H1 (cell line): ENCODE measurements at regions not wholly inside any gene's neighbourhood (a gene's known extent, or its start where the extent isn't known, plus 50 kb on each side); places are given as distances from the start of the nearest gene placed in this dataset.

Experiments
- CTCF ChIA-PET: fragments of 300-600 bp; sonication (Branson Sonifier 250); formaldehyde crosslinking; loops from one replicate; lab custom pipeline; 2021; ENCODE audit not compliant: partially characterized antibody; lab: Charles Lee
- POLR2A ChIA-PET: fragments of 300-600 bp; sonication (Branson Sonifier 250); formaldehyde crosslinking; loops from one replicate; lab custom pipeline; 2021; ENCODE audit warnings: inconsistent platforms; ENCODE audit not compliant: partially characterized antibody; lab: Charles Lee
- DNase-seq, 2 experiments: peaks; one replicate each; pipeline versions ENCODE4 v3.0.0 to v3.0.0-alpha.2; 2010 to 2022; ENCODE audit warnings: low spot score in 2 of 2, low read depth in 1 of 2, mixed read lengths in 1 of 2
- FAIRE-seq: peaks from 2 replicates; lab custom pipeline; 2011; peaks lifted over from hg19 to GRCh38; lab: Jason Lieb, UNC
- H2AFZ ChIP-seq: 2 replicates; pipeline ENCODE4 v1.8.1; 2012; ENCODE audit warnings: low read length, inconsistent platforms
- H2AK5ac ChIP-seq: 2 replicates; pipeline ENCODE4 v1.6.1; 2013; ENCODE audit warnings: low read depth, low read length
- H2BK120ac ChIP-seq: replicated peaks from 2 replicates; pipeline ENCODE3; 2013; ENCODE audit warnings: low read depth, low read length, inconsistent platforms
- H2BK12ac ChIP-seq: 2 replicates; pipeline ENCODE4 v1.6.1; 2013; ENCODE audit warnings: low read depth, low read length
- H2BK15ac ChIP-seq: 2 replicates; pipeline ENCODE4 v1.6.1; 2013; ENCODE audit warnings: low read length
- H2BK20ac ChIP-seq: 2 replicates; pipeline ENCODE4 v1.6.1; 2013; ENCODE audit warnings: low read length
- H2BK5ac ChIP-seq: 2 replicates; pipeline ENCODE4 v1.6.1; 2013; ENCODE audit warnings: low read depth, low read length
- H3K14ac ChIP-seq: 2 replicates; pipeline ENCODE4 v1.6.1; 2013; ENCODE audit warnings: inconsistent platforms; ENCODE audit not compliant: insufficient read length
- H3K18ac ChIP-seq: 2 replicates; pipeline ENCODE4 v1.6.1; 2013; ENCODE audit warnings: low read length; ENCODE audit errors: extremely low read depth
- H3K23ac ChIP-seq: 2 replicates; pipeline ENCODE4 v1.6.1; 2013; ENCODE audit warnings: inconsistent platforms; ENCODE audit not compliant: insufficient read length
- H3K23me2 ChIP-seq: 2 replicates; pipeline ENCODE4 v1.6.1; 2013; ENCODE audit warnings: low read depth, low read length
- H3K27ac ChIP-seq: 2 replicates; pipeline ENCODE4 v1.6.1; 2011; ENCODE audit warnings: low read depth, low read length, inconsistent platforms
- H3K27me3 ChIP-seq, 4 experiments: replicated peaks in 1 of 4; 1 replicate in 1 of 4; 2 replicates in 3 of 4; pipeline versions ENCODE4 v1.6.1 to v1.8.1; 2011 to 2013; ENCODE audit warnings: low read length in 3 of 4, mild to moderate bottlenecking in 3 of 4, inconsistent platforms in 2 of 4, mixed read lengths in 2 of 4, moderate library complexity in 1 of 4; ENCODE audit not compliant: control insufficient read depth in 3 of 4, insufficient read depth in 3 of 4; ENCODE audit errors: extremely low read depth in 1 of 4
- H3K36me3 ChIP-seq, 4 experiments: 2 replicates each; pipeline versions ENCODE4 v1.6.1 to v1.8.1; 2011 to 2013; ENCODE audit warnings: mild to moderate bottlenecking in 4 of 4, low read length in 3 of 4, moderate library complexity in 2 of 4, control low read depth in 1 of 4, inconsistent platforms in 1 of 4; ENCODE audit not compliant: insufficient read depth in 4 of 4, control insufficient read depth in 2 of 4
- H3K4ac ChIP-seq: replicated peaks from 2 replicates; pipeline ENCODE3; 2013; ENCODE audit warnings: low read length, low read depth, mixed read lengths, inconsistent platforms; ENCODE audit not compliant: insufficient read length
- H3K4me1 ChIP-seq, 4 experiments: replicated peaks in 1 of 4; 1 replicate in 1 of 4; 2 replicates in 3 of 4; pipeline versions ENCODE4 v1.6.1 to v1.8.1; 2011 to 2013; ENCODE audit warnings: low read length in 3 of 4, inconsistent platforms in 2 of 4, mixed read lengths in 1 of 4; ENCODE audit not compliant: insufficient read depth in 4 of 4, control insufficient read depth in 3 of 4
- H3K4me2 ChIP-seq, 2 experiments: 2 replicates each; pipeline versions ENCODE4 v1.6.1 to v1.8.1; 2011 to 2013; ENCODE audit warnings: low read depth in 2 of 2, low read length in 2 of 2, control low read depth in 1 of 2, inconsistent platforms in 1 of 2, mild to moderate bottlenecking in 1 of 2; ENCODE audit not compliant: insufficient read depth in 1 of 2
- H3K4me3 ChIP-seq, 4 experiments: fragments of 200-600, 300-600 bp in 1 of 4; sonication (generic), shearing (Covaris generic), sonication (Bioruptor Twin) in 1 of 4; 2 replicates each; pipeline versions ENCODE4 v1.5.1 to v1.8.1; 2011 to 2016; ENCODE audit warnings: low read length in 4 of 4, low read depth in 3 of 4, control low read depth in 2 of 4, inconsistent platforms in 2 of 4, mild to moderate bottlenecking in 2 of 4, mixed read lengths in 1 of 4, moderate library complexity in 1 of 4; ENCODE audit not compliant: insufficient read depth in 2 of 4; ENCODE audit errors: extremely low read depth in 1 of 4
- H3K56ac ChIP-seq: replicated peaks from 2 replicates; pipeline ENCODE3; 2013; ENCODE audit warnings: low read depth, mild to moderate bottlenecking, mixed read lengths, low read length, inconsistent platforms; ENCODE audit not compliant: insufficient read length
- H3K79me1 ChIP-seq: 2 replicates; pipeline ENCODE4 v1.6.1; 2013; ENCODE audit warnings: low read depth, low read length, control low read depth
- H3K79me2 ChIP-seq, 2 experiments: 2 replicates each; pipeline versions ENCODE4 v1.6.1 to v1.8.1; 2012 to 2013; ENCODE audit warnings: low read length in 2 of 2, mild to moderate bottlenecking in 2 of 2, inconsistent platforms in 1 of 2; ENCODE audit not compliant: insufficient read depth in 2 of 2, control insufficient read depth in 1 of 2
- H3K9ac ChIP-seq, 4 experiments: replicated peaks in 1 of 4; 1 replicate in 1 of 4; 2 replicates in 3 of 4; pipeline versions ENCODE4 v1.6.1 to v1.8.1; 2011 to 2013; ENCODE audit warnings: low read depth in 3 of 4, low read length in 3 of 4, control low read depth in 2 of 4, mild to moderate bottlenecking in 2 of 4, moderate library complexity in 2 of 4, inconsistent platforms in 1 of 4; ENCODE audit errors: extremely low read depth in 1 of 4
- H3K9me3 ChIP-seq, 2 experiments: 2 replicates each; pipeline versions ENCODE4 v1.6.1 to v1.8.1; 2012 to 2013; ENCODE audit warnings: mild to moderate bottlenecking in 2 of 2, moderate library complexity in 2 of 2, control low read depth in 1 of 2, inconsistent platforms in 1 of 2, low read depth in 1 of 2, low read length in 1 of 2, mixed read lengths in 1 of 2; ENCODE audit not compliant: insufficient read depth in 2 of 2
- H4K20me1 ChIP-seq, 2 experiments: replicated peaks in 1 of 2; 2 replicates each; pipeline versions ENCODE3 to v1.8.1; 2011 to 2013; ENCODE audit warnings: inconsistent platforms in 2 of 2, low read length in 2 of 2, mild to moderate bottlenecking in 1 of 2; ENCODE audit not compliant: insufficient read depth in 2 of 2, control insufficient read depth in 1 of 2
- H4K5ac ChIP-seq: 2 replicates; pipeline ENCODE4 v1.6.1; 2013; ENCODE audit warnings: low read length, low read depth, mixed read lengths, inconsistent platforms; ENCODE audit not compliant: insufficient read length
- H4K8ac ChIP-seq: 2 replicates; pipeline ENCODE4 v1.8.0; 2013; ENCODE audit warnings: mild to moderate bottlenecking, moderate library complexity, low read length, inconsistent platforms; ENCODE audit not compliant: insufficient read depth; ENCODE audit errors: extremely low read depth
- H4K91ac ChIP-seq: replicated peaks from 2 replicates; pipeline ENCODE3; 2013; ENCODE audit warnings: low read length, mixed read lengths, inconsistent platforms; ENCODE audit not compliant: insufficient read length
- ATF3 ChIP-seq: IDR thresholded peaks from 2 replicates; pipeline ENCODE4 v1.6.1; 2011; ENCODE audit warnings: low read depth, mild to moderate bottlenecking, low read length; ENCODE audit not compliant: insufficient read depth
- BCL11A ChIP-seq, 2 experiments: IDR thresholded peaks; one replicate each; pipeline ENCODE4 v1.6.1; 2011; ENCODE audit warnings: low read depth in 2 of 2, low read length in 2 of 2, mild to moderate bottlenecking in 2 of 2
- CEBPB ChIP-seq: IDR thresholded peaks from 2 replicates; pipeline ENCODE4 v1.6.1; 2012; ENCODE audit warnings: low read depth, low read length
- CHD1 ChIP-seq: IDR thresholded peaks from 2 replicates; pipeline ENCODE4 v1.6.1; 2012; ENCODE audit warnings: low read depth, low read length, improper control_type of control experiment
- CREB1 ChIP-seq: IDR thresholded peaks from 2 replicates; pipeline ENCODE4 v1.6.1; 2012; ENCODE audit warnings: inconsistent platforms
- E2F6 ChIP-seq: IDR thresholded peaks from 2 replicates; pipeline ENCODE4 v1.6.1; 2012; ENCODE audit warnings: inconsistent platforms
- EGR1 ChIP-seq: IDR thresholded peaks from 2 replicates; pipeline ENCODE4 v1.6.1; 2011; ENCODE audit warnings: low read depth, low read length, borderline replicate concordance
- EP300 ChIP-seq, 2 experiments: IDR thresholded peaks; 1 replicate in 1 of 2; 2 replicates in 1 of 2; pipeline ENCODE4 v1.6.1; 2011 to 2012; ENCODE audit warnings: low read depth in 2 of 2, low read length in 2 of 2, mild to moderate bottlenecking in 2 of 2, borderline replicate concordance in 1 of 2, inconsistent platforms in 1 of 2, moderate library complexity in 1 of 2
- GABPA ChIP-seq: IDR thresholded peaks from 2 replicates; pipeline ENCODE4 v1.6.1; 2011; ENCODE audit warnings: mild to moderate bottlenecking, low read length, moderate library complexity, borderline replicate concordance; ENCODE audit not compliant: insufficient read depth
- HDAC2 ChIP-seq, 2 experiments: fragments of 300-600 bp in 1 of 2; sonication (generic) in 1 of 2; IDR thresholded peaks; 2 replicates each; pipeline ENCODE4 v1.6.1; 2011 to 2012; ENCODE audit warnings: low read depth in 2 of 2, low read length in 2 of 2, mild to moderate bottlenecking in 2 of 2, moderate library complexity in 2 of 2, borderline replicate concordance in 1 of 2, inconsistent platforms in 1 of 2
- KDM5A ChIP-seq: fragments of 200-600 bp; IDR thresholded peaks from 2 replicates; pipeline ENCODE4 v1.7.1; 2012; ENCODE audit warnings: mild to moderate bottlenecking, low read length, inconsistent platforms, mixed read lengths
- MAFK ChIP-seq: IDR thresholded peaks from 2 replicates; pipeline ENCODE4 v1.6.1; 2012; ENCODE audit warnings: low read depth, mild to moderate bottlenecking, improper control_type of control experiment, low read length
- NANOG ChIP-seq: IDR thresholded peaks from 2 replicates; pipeline ENCODE4 v1.6.1; 2011; ENCODE audit warnings: low read length, low read depth, mild to moderate bottlenecking, inconsistent platforms; ENCODE audit not compliant: insufficient read depth, poor library complexity, severe bottlenecking
- WGBS, 2 experiments: shearing (Covaris generic) in 1 of 2; methylation state at CpG; one replicate each; pipeline versions ENCODE4 v1.1.6 to v1.1.7; 2013 to 2015; ENCODE audit warnings: low lambda C conversion rate in 2 of 2, mixed read lengths in 2 of 2, inconsistent platforms in 1 of 2, low coverage in 1 of 2, missing lambda C conversion rate in 1 of 2; ENCODE audit not compliant: insufficient replicate concordance in 2 of 2, insufficient coverage in 1 of 2, insufficient read length in 1 of 2; ENCODE audit errors: extremely low coverage in 1 of 2, missing lambda C conversion rate in 1 of 2; 5-methylcytosine and 5-hydroxymethylcytosine counted together

- Histone ChIP-seq H3K27me3 (no peaks in the 10 kb centered on the region), H3K79me1 (no peaks in the 10 kb centered on the region), H2BK15ac (no peak overlapping the region), H4K5ac (no peak overlapping the region), H4K8ac (no peak overlapping the region), H3K56ac (no peak overlapping the region), H3K4me3 (no peak overlapping the region), H3K36me3 (no peaks in the 10 kb centered on the region), H2BK20ac (no peak overlapping the region), H2BK120ac (no peak overlapping the region), H2AFZ (no peak overlapping the region), H3K23me2 (no peaks in the 10 kb centered on the region), H3K4me2 (no peak overlapping the region), H3K79me2 (peaks cover 0 to 7% of the 10 kb centered on the region in 2 experiments; a peak in 1 of 4 replicates), H3K9me3 (no peaks in the 10 kb centered on the region), H2BK12ac (no peak overlapping the region), H3K9ac (no peak overlapping the region), H3K4ac (no peak overlapping the region), H3K4me1 (no peaks in the 10 kb centered on the region; a peak in 1 of 7 replicates), H4K91ac (no peak overlapping the region), H2BK5ac (no peak overlapping the region), H2AK5ac (no peak overlapping the region), H3K14ac (no peak overlapping the region), H3K18ac (no peak overlapping the region), H3K27ac (no peak overlapping the region), H4K20me1 (peaks cover 1 to 3% of the 10 kb centered on the region in 2 experiments), H3K23ac (no peak overlapping the region)
- ChIA-PET POLR2A (interaction anchor here (1.2 kb wide), 1 partner anchor 11 kb away, joined by 3 read pairs; no protein-coding TSS in a partner anchor), CTCF (no interaction called here)
- no peak for FAIRE-seq
- DNase-seq = no peak
- 58% methylated on average over 1 of the region's 1 CpG; no CpG with 5 or more reads in 1 of the 2 experiments for WGBS, 2 experiments
- TF ChIP-seq NANOG (no peak), EP300 (IDR thresholded peaks at IDR 0.05; ENCODE audit: borderline replicate concordance in 1 of 2, low read depth in 2 of 2, low read length in 2 of 2) (no peak), GABPA (no peak), EGR1 (no peak), BCL11A (IDR thresholded peaks at IDR 0.05; ENCODE audit: low read depth in 2 of 2, low read length in 2 of 2) (no peak), E2F6 (no peak), MAFK (no peak), CREB1 (no peak), CEBPB (no peak), ATF3 (no peak), KDM5A (no peak), CHD1 (no peak), HDAC2 (IDR thresholded peaks at IDR 0.05; ENCODE audit: borderline replicate concordance in 1 of 2, low read depth in 2 of 2, low read length in 2 of 2) (no peak)
Observed at GRCh38 chr17:20922128-20922670, 120.6 kb downstream of the USP22 start.
